Neural cell (in vitro differentiated cells): ENCODE measurements at regions not wholly inside any gene's neighbourhood (a gene's known extent, or its start where the extent isn't known, plus 50 kb on each side); places are given as distances from the start of the nearest gene placed in this dataset.

Experiments
- H2AFZ ChIP-seq: fragments of 200-600, 300-800 bp; sonication (generic), shearing (Covaris generic); 2 replicates; pipeline ENCODE4 v1.6.0; 2014; ENCODE audit warnings: low read depth, mild to moderate bottlenecking, antibody characterized with exemption, low read length, moderate library complexity
- H3F3A ChIP-seq: fragments of 200-600 bp; shearing (Covaris generic); 2 replicates; pipeline ENCODE4 v1.6.1; 2016; ENCODE audit warnings: mild to moderate bottlenecking, moderate library complexity, mixed read lengths, antibody characterized with exemption, low read length; ENCODE audit not compliant: insufficient read depth, poor library complexity, severe bottlenecking
- H3K27ac ChIP-seq: fragments of 200-600, 300-800 bp; sonication (generic), shearing (Covaris generic); 2 replicates; pipeline ENCODE4 v1.5.1; 2014; ENCODE audit warnings: mild to moderate bottlenecking, low read length, moderate library complexity
- H3K27me3 ChIP-seq: fragments of 300-800, 200-600 bp; sonication (generic), shearing (Covaris generic); 2 replicates; pipeline ENCODE4 v1.6.0; 2014; ENCODE audit warnings: mild to moderate bottlenecking, low read depth, low read length, moderate library complexity; ENCODE audit not compliant: insufficient read depth
- H3K36me3 ChIP-seq: fragments of 300-800, 200-600 bp; sonication (generic), shearing (Covaris generic); 2 replicates; pipeline ENCODE4 v1.5.1; 2014; ENCODE audit warnings: mild to moderate bottlenecking, antibody characterized with exemption, low read length, moderate library complexity; ENCODE audit not compliant: insufficient read depth
- H3K4me2 ChIP-seq: fragments of 300-800, 200-600 bp; sonication (generic), shearing (Covaris generic); 2 replicates; pipeline ENCODE4 v1.6.0; 2014; ENCODE audit warnings: mild to moderate bottlenecking, low read length
- H3K4me3 ChIP-seq: fragments of 300-800, 200-600 bp; sonication (generic), shearing (Covaris generic); 2 replicates; pipeline ENCODE4 v1.5.1; 2014; ENCODE audit warnings: mild to moderate bottlenecking, low read length, moderate library complexity
- H3K79me2 ChIP-seq: fragments of 200-600 bp; shearing (Covaris generic); replicated peaks from 2 replicates; pipeline ENCODE4 v1.6.0; 2014; ENCODE audit warnings: mild to moderate bottlenecking, low read length, moderate library complexity; ENCODE audit not compliant: insufficient read depth
- H3K9ac ChIP-seq: fragments of 300-800, 200-600 bp; sonication (generic), shearing (Covaris generic); 2 replicates; pipeline ENCODE4 v1.6.1; 2016; ENCODE audit warnings: mild to moderate bottlenecking, low read length, mixed read lengths
- H3K9me2 ChIP-seq: fragments of 200-600 bp; shearing (Covaris generic); 2 replicates; pipeline ENCODE4 v1.6.1; 2016; ENCODE audit warnings: mild to moderate bottlenecking, low read length, mixed read lengths; ENCODE audit not compliant: insufficient read depth
- H3K9me3 ChIP-seq: fragments of 200-600, 300-800 bp; sonication (generic), shearing (Covaris generic); 2 replicates; pipeline ENCODE4 v1.6.1; 2016; ENCODE audit warnings: mild to moderate bottlenecking, mixed run types, low read length, moderate library complexity, mixed read lengths
- H4K20me1 ChIP-seq: fragments of 200-600 bp; shearing (Covaris generic); 2 replicates; pipeline ENCODE4 v1.6.1; 2016; ENCODE audit warnings: mild to moderate bottlenecking, mixed run types; ENCODE audit not compliant: insufficient read depth
- CTCF ChIP-seq: fragments of 450-650 bp; IDR thresholded peaks from 2 replicates; pipeline ENCODE4 v1.5.1; 2014; ENCODE audit warnings: antibody characterized with exemption, mild to moderate bottlenecking, moderate library complexity; ENCODE audit not compliant: poor library complexity, severe bottlenecking
- EP300 ChIP-seq: fragments of 450-650 bp; conservative IDR thresholded peaks from 2 replicates; pipeline ENCODE4 v1.6.1; 2014; ENCODE audit warnings: antibody characterized with exemption, mild to moderate bottlenecking, moderate library complexity; ENCODE audit not compliant: poor library complexity, severe bottlenecking
- EZH2 ChIP-seq: fragments of 200-600, 300-800 bp; shearing (Covaris generic), sonication (generic); IDR thresholded peaks from 2 replicates; pipeline ENCODE4 v1.6.1; 2014; ENCODE audit warnings: antibody characterized with exemption, low read length, borderline replicate concordance, mild to moderate bottlenecking; ENCODE audit not compliant: insufficient read depth, poor library complexity, severe bottlenecking
- MXI1 ChIP-seq: fragments of 450-650 bp; conservative IDR thresholded peaks from 2 replicates; pipeline ENCODE4 v1.6.1; 2014; ENCODE audit warnings: antibody characterized with exemption, mild to moderate bottlenecking; ENCODE audit not compliant: poor library complexity, severe bottlenecking
- POLR2AphosphoS5 ChIP-seq: IDR thresholded peaks from 2 replicates; pipeline ENCODE4 v1.6.1; 2012
- RAD21 ChIP-seq: fragments of 450-650 bp; conservative IDR thresholded peaks from 2 replicates; pipeline ENCODE4 v1.6.1; 2014; ENCODE audit warnings: antibody characterized with exemption, mild to moderate bottlenecking, moderate library complexity
- REST ChIP-seq: IDR thresholded peaks from 2 replicates; pipeline ENCODE4 v1.6.1; 2012; ENCODE audit warnings: borderline replicate concordance
- SMC3 ChIP-seq: fragments of 450-650 bp; conservative IDR thresholded peaks from 2 replicates; pipeline ENCODE4 v1.6.1; 2014; ENCODE audit warnings: antibody characterized with exemption, mild to moderate bottlenecking, moderate library complexity; ENCODE audit not compliant: poor library complexity
- TAF1 ChIP-seq: IDR thresholded peaks from 2 replicates; pipeline ENCODE4 v1.6.1; 2012; ENCODE audit warnings: low read depth

- Histone ChIP-seq H2AFZ (no peak overlapping the region), H3K9me2 (no peaks in the 10 kb centered on the region), H3K27me3 (no peaks in the 10 kb centered on the region), H3K9me3 (no peaks in the 10 kb centered on the region), H3K27ac (no peak overlapping the region), H3K9ac (no peak overlapping the region), H3K36me3 (no peaks in the 10 kb centered on the region), H3K79me2 (no peaks in the 10 kb centered on the region), H3K4me2 (no peak overlapping the region), H3K4me3 (no peak overlapping the region), H4K20me1 (no peaks in the 10 kb centered on the region), H3F3A (no peaks in the 10 kb centered on the region)
- TF ChIP-seq MXI1 (no peak), RAD21 (no peak), EZH2 (no peak), CTCF (no peak), REST (no peak), EP300 (no peak), TAF1 (no peak), SMC3 (no peak), POLR2AphosphoS5 (no peak)
Measured at GRCh38 chr14:53350429-53350828, 197.3 kb upstream of the DDHD1 start.

GRCh38 chr14:53346988-53347387, 193.9 kb upstream of the DDHD1 start:
- no peak overlapping the region for H3K27ac ChIP-seq
- H3K4me3 ChIP-seq, result no peak overlapping the region
- no peak overlapping the region for H3K4me2 ChIP-seq
- no peaks in the 10 kb centered on the region for H3K79me2 ChIP-seq
- H3K9me3 ChIP-seq, result no peaks in the 10 kb centered on the region
- no peak overlapping the region for H3K9ac ChIP-seq
- TF ChIP-seq EP300 (no peak), POLR2AphosphoS5 (no peak), TAF1 (no peak), EZH2 (no peak), REST (no peak), SMC3 (no peak), RAD21 (no peak), CTCF (no peak)
- H3K36me3 ChIP-seq, result no peaks in the 10 kb centered on the region
- H3F3A ChIP-seq, result no peaks in the 10 kb centered on the region
- no peak overlapping the region for H2AFZ ChIP-seq
- no peaks in the 10 kb centered on the region for H3K9me2 ChIP-seq
- H3K27me3 ChIP-seq, result no peaks in the 10 kb centered on the region
- H4K20me1 ChIP-seq, result no peaks in the 10 kb centered on the region
